Colonic mucosa (tissue), 4 donors: ENCODE measurements at regions not wholly inside any gene's neighbourhood (a gene's known extent, or its start where the extent isn't known, plus 50 kb on each side); places are given as distances from the start of the nearest gene placed in this dataset.

Experiments
- DNase-seq: peaks from one replicate; pipeline ENCODE4 v3.0.0-alpha.2; 2020
- H3K27ac ChIP-seq: fragments of 200-600 bp; one replicate; pipeline ENCODE4 v1.8.0; 2021
- H3K27me3 ChIP-seq: fragments of 200-600 bp; one replicate; pipeline ENCODE4 v1.8.0; 2021
- H3K36me3 ChIP-seq: fragments of 200-600 bp; one replicate; pipeline ENCODE4 v1.8.0; 2021
- H3K4me1 ChIP-seq: fragments of 200-600 bp; one replicate; pipeline ENCODE4 v1.8.0; 2021; ENCODE audit warnings: mild to moderate bottlenecking
- H3K4me3 ChIP-seq: fragments of 200-600 bp; one replicate; pipeline ENCODE4 v1.8.0; 2021
- H3K9ac ChIP-seq, 2 donors: one replicate each; pipeline ENCODE4 v1.7.0; 2013; ENCODE audit warnings: control low read depth in 2 of 2, low read depth in 2 of 2, low read length in 2 of 2
- H3K9me3 ChIP-seq: fragments of 200-600 bp; one replicate; pipeline ENCODE4 v1.8.0; 2021
- intact Hi-C: fragments of 100-400 bp; cut with DNase I; formaldehyde crosslinking; loops from one replicate; pipeline ENCODE4 v1.14.1; 2022
- TF ChIP-seq, protein P1 (sequence below): fragments of 200-600 bp; IDR thresholded peaks from one replicate; pipeline ENCODE4 v1.8.0; 2022; ENCODE audit warnings: antibody characterized with exemption, mild to moderate bottlenecking
- donor health status: healthy.
- donor health status: DM: no; HTN: no; CAD: no.
- donor health status: DM: no; HTN: no; CAD: no.

DNA sequence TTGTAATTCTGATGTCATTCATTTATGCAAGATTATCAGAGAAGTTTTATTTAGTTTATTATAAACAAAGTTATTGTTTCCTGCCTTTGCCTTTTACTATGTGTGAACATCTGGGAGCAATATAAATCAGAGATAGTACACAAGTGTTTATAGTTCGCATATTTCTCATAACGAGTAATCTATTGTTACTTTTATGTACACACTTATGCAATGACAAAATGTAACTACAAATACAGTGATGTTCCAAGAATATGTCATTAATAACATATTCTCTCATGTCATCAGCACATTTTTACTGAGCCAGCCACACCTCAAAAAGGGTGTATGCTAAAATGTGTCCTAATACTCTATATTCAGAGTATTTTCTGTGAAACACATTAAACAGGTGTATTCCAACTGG is 243.2 kb downstream of the ALX1 start:
- intact Hi-C loops: no loop called here
- no peaks in the 10 kb centered on the region for H3K9me3 ChIP-seq
- no peaks in the 10 kb centered on the region for H3K27me3 ChIP-seq
- H3K4me3 ChIP-seq: no peak overlapping the region
- no peaks in the 10 kb centered on the region for H3K36me3 ChIP-seq
- H3K4me1 ChIP-seq: no peaks in the 10 kb centered on the region
- H3K9ac ChIP-seq: no peak overlapping the region
- no peak for DNase-seq
- TF ChIP-seq, protein P1, sequence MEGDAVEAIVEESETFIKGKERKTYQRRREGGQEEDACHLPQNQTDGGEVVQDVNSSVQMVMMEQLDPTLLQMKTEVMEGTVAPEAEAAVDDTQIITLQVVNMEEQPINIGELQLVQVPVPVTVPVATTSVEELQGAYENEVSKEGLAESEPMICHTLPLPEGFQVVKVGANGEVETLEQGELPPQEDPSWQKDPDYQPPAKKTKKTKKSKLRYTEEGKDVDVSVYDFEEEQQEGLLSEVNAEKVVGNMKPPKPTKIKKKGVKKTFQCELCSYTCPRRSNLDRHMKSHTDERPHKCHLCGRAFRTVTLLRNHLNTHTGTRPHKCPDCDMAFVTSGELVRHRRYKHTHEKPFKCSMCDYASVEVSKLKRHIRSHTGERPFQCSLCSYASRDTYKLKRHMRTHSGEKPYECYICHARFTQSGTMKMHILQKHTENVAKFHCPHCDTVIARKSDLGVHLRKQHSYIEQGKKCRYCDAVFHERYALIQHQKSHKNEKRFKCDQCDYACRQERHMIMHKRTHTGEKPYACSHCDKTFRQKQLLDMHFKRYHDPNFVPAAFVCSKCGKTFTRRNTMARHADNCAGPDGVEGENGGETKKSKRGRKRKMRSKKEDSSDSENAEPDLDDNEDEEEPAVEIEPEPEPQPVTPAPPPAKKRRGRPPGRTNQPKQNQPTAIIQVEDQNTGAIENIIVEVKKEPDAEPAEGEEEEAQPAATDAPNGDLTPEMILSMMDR: no peak
- no peak overlapping the region for H3K27ac ChIP-seq

DNA sequence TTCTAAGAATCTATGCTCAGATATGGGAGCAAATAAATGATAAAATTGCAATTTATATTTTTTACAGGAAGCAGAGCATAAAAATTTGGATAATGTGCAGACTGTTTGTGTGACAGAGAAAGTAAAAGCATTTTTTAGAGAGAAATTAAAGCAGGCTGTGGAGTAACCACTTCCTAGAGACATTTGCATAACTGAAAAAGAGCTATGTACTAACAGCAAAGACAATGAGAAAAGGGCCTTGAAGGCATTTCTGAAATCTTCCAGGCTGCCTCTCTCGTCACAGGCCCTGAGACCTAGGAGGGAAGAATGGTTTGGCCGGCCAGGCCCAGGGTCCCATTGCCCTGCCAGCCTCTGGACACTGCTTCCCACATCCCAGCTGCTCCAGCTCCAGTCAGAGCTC is 247.2 kb downstream of the ALX1 start:
- Histone ChIP-seq H3K4me3 (no peak overlapping the region), H3K27ac (no peak overlapping the region), H3K9ac (no peak overlapping the region), H3K4me1 (peaks cover 3% of the 10 kb centered on the region), H3K27me3 (no peaks in the 10 kb centered on the region), H3K9me3 (no peaks in the 10 kb centered on the region), H3K36me3 (no peaks in the 10 kb centered on the region)
- TF ChIP-seq, protein P1: no peak
- DNase-seq: no peak
- intact Hi-C loops: no loop called here

DNA sequence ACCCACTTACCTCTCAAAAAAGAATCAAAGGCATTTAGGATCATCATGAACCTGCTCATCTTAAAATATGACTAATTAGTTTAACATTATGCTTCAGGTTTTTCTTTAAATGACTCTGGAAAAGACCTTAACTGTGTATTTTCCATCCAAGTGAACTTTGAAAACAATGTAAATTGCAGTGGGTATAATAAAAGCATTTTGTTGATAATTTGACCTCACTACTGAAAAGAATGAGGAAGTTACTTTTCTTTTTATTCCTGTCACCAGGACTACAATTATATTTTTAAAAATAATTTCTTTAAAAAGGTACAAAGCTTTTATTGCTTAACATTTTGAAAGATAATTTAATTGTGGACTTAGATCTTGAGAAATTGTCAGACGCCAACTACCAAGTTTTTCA is 249.9 kb downstream of the ALX1 start:
- Histone ChIP-seq H3K27me3 (no peaks in the 10 kb centered on the region), H3K9me3 (no peaks in the 10 kb centered on the region), H3K4me3 (no peak overlapping the region), H3K27ac (peak overlapping the region; percentile 32), H3K9ac (no peak overlapping the region), H3K4me1 (peaks cover 3% of the 10 kb centered on the region), H3K36me3 (no peaks in the 10 kb centered on the region)
- intact Hi-C loops: no loop called here
- DNase-seq: no peak
- TF ChIP-seq, protein P1: no peak

DNA sequence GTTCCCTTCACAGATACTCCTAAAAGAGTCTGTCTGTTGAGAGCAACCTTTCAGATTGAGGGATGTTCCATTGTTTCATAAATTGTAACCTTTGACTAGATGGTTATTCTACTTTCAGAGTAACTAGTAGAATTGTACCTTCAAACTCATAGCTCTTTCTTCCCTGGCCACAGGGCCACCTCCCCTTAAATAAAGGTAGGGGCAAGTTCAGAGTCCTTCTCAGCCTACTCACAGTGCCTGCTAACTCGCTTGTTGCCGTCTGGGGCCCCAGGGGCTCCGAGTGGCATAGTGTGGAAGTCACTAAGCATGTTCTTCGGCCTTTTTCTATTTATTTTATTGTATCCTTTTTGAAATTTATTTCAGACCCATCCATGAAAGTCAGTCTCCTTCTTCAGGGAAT is 250.4 kb downstream of the ALX1 start:
- Histone ChIP-seq H3K27me3 (no peaks in the 10 kb centered on the region), H3K9ac (no peak overlapping the region), H3K4me3 (no peak overlapping the region), H3K27ac (peak overlapping the region; percentile 32), H3K36me3 (no peaks in the 10 kb centered on the region), H3K9me3 (no peaks in the 10 kb centered on the region), H3K4me1 (peaks cover 3% of the 10 kb centered on the region)
- intact Hi-C loops: no loop called here
- no peak for DNase-seq
- TF ChIP-seq, protein P1: no peak

DNA sequence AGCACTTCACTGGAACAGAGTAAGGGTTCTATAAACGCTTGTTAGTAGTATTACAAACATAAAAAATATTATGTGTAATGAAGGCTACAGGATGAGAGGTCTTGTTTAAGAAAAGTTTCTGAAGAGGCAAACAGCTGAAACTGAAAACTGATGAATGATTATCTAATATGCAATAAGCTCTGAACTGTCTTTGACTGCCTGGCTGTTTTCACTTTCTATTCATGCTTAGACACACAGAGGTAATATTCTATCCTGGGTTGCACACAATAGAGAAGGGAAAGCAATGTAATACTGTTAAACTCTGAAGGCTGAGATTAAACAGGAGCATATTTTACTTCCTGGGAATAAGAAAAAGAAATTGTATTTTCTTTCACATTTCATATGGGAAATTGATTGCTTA is 251.3 kb downstream of the ALX1 start:
- no peak for DNase-seq
- Histone ChIP-seq H3K36me3 (no peaks in the 10 kb centered on the region), H3K9me3 (no peaks in the 10 kb centered on the region), H3K9ac (no peak overlapping the region), H3K4me1 (peaks cover 3% of the 10 kb centered on the region), H3K27ac (no peak overlapping the region), H3K4me3 (no peak overlapping the region), H3K27me3 (no peaks in the 10 kb centered on the region)
- TF ChIP-seq, protein P1: no peak
- intact Hi-C loops: no loop called here

DNA sequence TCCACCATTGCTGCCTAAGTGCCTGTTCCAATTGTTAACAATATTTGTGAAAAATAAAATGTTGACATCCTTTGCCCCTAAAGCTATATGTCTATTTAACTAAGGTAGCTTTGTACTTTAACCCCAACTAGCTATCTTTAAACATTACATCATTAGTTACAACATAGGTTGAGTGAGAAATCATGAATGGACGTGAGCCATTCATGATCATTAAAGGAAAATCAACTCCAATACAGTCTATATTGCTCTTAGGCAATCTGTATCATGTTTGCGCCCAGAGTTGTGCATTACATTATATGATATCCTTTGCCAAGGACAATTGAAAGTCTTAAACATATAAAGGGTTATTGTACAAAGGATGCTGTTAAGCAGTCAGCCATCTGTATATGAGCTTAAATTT is 269.6 kb downstream of the ALX1 start:
- TF ChIP-seq, protein P1: no peak
- H3K36me3 ChIP-seq: no peaks in the 10 kb centered on the region
- no peak overlapping the region for H3K9ac ChIP-seq
- no peaks in the 10 kb centered on the region for H3K9me3 ChIP-seq
- no peaks in the 10 kb centered on the region for H3K4me1 ChIP-seq
- intact Hi-C loops: no loop called here
- H3K27ac ChIP-seq: no peak overlapping the region
- DNase-seq: no peak
- H3K4me3 ChIP-seq: no peak overlapping the region
- H3K27me3 ChIP-seq: no peaks in the 10 kb centered on the region
